SK-MEL-5 (cell line): ENCODE measurements at regions not wholly inside any gene's neighbourhood (a gene's known extent, or its start where the extent isn't known, plus 50 kb on each side); places are given as distances from the start of the nearest gene placed in this dataset.

ENCODE experiments used
- DNase-seq: peaks from one replicate; pipeline ENCODE4 v3.0.0-alpha.2; 2016; ENCODE audit warnings: low read depth, low spot score
- in situ Hi-C: cut with HindIII; loops from 2 replicates; pipeline ENCODE4 v1.10.0; 2016; ENCODE audit warnings: low sequenced_read_pairs, high pct_unique_total_duplicates, low pct_unique_long_range_greater_than_20kb

DNA sequence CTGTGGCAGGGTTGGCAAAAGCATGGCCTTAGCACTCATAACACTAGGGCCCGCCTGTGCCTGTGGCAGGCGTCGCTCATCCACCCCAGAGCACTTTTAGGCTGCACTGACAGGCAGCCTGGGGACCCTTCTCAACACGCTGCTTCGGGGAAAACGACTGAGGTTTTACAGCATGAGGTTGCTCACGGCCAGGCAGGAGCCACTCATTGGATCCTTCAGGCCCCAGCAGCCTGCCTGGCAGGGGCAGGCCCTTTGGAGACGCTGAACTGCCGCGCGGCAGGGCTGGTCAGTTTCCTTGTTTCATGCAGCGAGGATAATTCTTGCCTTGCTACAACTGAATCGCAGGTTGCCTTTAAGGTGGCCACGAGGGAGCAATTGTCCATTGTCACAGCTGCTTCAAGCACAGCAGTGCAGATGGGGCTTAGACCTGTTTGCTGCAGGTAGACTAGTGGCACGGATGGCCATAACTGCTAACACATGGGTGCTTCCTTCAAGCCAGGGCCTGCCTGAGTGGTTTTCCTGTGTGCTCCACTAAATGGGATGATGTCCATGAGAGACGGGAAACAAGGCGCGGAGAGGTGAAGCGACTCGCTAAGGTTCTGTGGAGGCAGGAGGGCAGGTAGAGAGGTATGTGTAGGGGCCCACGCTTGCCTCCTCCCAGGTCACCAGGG, 49.9 kb upstream of the HS6ST1 start:
- in situ Hi-C loops = no loop called here
- DNase-seq = no peak

DNA sequence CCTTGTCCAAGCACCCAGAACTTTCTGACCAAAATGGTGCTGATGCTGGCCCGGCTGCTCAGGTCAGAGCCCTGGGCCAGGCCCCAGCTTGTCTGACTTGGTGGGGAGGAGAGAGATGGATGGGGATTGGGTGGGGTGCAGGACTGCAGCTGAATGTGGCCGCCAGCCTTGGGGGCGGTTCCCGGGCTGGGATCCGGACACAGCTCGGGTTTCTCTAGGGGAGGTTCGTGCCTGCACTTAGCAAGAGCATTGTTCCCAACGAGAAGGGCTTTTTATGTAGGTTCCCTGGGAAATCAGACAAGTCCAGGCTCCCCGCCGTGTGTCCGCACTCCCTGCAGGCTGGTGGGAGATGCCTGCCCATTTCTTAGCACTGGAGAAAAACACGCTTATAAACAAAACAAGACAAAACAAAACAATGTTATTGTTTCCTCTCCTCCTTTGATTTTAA, 50.5 kb upstream of the HS6ST1 start:
- in situ Hi-C loops = no loop called here
- DNase-seq = no peak

DNA sequence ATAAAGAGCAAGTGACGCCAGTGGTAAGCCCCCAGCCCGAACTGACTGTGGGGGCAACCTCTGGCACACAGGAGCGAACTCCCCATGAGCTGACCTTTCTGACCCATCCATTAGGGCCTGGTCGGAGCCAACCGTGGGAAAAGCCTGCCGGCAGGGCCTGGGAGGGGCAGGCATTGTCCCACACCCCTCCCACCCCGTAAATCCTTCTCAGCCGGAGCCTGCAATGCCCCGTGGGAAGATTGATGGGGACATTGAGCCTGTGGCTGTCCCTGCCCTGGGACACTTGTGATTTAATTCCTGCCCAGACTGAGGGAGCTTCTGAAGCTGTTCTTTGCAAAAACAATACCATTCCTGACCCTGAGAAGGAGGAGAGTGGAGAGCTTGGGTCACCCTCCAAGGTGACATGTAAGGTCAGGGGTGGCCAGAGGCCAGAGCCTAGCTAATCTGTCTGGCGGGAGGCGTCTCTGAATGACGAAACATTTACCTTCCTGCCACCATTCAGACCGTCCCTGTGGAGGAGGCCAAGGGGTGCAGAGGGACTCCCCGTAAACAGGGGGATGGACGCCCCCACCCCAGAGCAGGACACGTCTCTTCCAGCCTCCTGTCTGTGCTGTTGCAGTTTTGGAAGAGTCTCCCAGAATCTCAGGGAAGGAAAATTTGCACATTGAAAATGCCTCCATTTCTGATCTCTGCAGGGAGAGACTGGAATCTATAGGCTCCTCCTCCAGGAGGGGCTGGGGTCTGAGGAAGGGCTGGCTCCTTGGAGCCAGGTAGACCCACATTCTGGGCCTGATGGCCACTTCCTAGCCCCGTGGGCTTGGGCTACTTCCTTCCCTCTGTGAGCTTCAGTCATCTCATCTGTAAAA, 51.2 kb upstream of the HS6ST1 start:
- in situ Hi-C loops = no loop called here
- no peak for DNase-seq

DNA sequence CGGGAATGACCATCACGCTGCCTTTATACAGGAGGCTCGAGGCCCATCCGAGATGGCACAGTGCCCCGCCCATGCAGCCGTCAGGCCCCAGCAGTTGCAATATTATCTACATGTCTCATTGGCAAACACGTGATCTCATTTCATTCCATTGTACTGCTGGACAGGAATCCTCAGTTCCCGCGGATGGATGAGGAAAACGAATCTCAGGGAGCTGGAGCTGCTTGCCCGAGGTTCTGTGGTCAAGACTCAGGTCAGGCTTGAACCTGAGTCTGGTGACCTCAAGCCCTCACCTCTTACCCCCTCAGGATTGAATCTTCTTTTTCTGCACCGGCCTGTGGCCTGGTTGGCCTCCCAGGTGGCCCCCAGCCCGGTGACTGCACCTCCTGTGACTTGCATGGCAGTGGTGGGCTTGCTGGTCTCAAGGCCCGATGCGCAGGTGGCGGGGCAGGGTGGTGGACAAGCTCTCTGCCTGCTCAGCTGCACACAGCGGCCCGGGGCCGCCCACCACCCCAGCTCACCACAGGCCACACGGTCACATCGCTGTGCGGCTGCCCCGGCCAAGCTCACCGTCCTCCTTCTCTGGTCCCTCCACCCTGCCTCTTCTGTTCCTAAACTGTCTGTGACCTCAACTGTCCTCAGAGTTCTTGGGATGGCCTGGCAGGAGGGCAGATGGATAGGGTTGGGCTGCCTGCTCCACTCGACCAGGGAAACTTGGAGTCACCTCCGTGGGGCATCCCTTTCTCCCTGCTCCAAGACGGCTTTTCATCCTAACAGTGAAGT, 52.0 kb upstream of the HS6ST1 start:
- in situ Hi-C loops = no loop called here
- DNase-seq = no peak

DNA sequence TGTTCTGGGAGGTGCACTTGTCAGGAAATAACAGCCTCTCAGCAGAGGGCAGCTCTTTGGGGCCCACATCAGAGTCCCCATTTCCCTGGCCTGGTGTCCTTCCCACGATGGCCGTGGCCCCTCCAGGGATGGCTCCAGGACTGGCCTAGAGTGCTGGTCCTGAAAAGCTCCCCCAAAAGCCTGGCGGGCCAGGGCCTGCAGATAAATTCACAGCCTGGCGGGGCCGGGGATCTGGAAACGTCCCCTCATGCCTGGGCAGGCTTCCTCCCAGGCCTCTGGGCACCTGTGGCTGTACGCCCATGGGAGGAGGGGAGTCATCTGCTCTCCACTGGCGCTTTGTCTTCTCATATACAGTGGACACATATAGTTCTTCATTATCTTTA, 52.6 kb upstream of the HS6ST1 start:
- no peak for DNase-seq
- in situ Hi-C loops = no loop called here

DNA sequence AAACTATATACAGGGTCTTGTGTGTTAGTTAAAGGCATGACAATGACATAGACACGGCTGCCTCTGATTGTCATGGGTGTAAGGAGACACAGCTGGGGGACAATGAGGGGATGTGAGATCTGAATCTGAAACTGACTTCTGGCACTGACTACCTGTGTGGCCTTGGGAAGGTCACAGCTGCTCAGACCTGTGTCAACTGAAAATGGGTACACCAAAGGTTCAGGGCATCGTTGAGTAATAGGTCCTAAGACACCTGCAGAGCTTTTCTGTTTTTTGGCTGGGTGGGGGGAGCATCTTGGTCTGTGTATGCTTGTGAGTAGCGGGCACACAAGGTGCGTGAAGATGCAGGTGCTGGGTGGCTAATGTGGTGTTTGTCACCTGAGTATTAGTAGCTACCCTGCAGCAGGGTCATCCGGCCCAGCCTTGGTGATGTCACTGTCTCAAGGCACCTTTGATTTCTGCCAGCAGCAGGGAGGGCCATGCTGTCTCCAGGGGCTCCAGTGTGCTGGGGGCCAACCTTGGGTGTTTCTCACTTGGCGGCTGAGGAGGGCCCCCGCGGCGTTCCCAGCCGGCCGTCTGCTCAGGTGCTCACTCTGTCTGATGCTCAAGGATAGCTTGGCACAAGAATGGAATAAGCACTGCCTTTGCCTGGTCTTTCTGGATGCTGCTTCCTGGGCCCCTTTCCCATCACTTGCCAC, 53.1 kb upstream of the HS6ST1 start:
- no peak for DNase-seq
- in situ Hi-C loops = no loop called here

DNA sequence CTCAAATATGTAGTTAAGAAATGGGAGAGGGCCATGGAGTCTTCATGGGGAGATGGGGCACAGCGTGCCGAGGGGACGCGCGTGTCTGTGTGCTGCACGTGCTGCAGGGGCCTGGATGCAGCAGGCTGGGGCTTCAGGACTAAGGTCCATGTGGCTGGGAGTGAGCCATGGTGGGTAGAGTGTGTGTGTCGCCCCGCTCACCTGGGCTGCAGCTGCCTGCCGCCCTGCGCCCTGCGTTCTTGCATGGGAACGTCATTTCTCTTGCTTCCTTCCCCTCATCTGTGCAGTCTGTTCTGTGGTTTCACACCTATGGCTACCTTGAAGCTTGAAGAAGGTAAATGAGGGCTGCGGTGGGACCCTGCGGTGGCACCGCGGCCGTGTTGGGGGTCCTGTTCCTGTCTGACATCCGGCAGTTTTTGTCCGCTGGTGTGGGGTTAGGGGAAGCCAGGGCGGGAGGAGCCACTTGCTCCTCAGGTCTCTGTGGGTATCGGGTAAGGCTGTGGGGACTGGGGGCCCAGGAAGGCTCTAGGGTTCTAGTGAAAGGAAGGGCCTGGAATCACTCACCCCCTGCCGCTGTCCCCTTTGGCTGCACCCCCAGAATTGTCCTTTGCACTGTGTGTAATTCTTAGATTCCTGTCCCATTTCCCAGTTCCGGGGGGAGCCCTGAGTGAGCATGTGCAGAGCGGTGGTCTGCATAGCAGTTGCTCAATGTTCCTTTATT, 54.1 kb upstream of the HS6ST1 start:
- DNase-seq = no peak
- in situ Hi-C loops = no loop called here

DNA sequence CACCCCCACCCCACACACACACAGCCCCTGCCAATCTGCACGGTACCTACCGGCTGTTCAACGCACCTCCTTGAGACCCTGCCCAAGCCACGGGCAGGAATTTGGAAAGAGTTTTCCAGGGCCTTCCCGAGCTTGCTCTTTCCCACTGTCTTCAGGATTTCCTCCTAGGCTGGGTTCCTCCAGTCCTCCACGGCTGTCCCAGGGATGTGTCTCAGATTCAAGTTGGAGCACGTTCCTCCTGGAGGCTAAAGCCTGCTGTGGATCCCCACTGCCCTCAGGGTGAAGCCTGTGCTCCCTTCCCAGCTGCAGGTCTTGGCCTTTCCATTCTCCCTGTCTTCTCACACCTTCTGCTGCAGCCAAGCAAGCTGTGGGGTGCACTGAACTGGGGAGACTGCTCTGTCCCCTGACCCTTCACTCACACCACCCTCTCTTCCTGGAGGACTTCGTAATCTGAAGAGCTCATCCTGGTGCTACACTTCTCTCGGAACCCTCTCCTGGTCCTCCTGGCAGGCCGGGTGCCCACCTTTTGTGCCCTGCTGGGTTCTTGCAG, 54.9 kb upstream of the HS6ST1 start:
- in situ Hi-C loops = no loop called here

DNA sequence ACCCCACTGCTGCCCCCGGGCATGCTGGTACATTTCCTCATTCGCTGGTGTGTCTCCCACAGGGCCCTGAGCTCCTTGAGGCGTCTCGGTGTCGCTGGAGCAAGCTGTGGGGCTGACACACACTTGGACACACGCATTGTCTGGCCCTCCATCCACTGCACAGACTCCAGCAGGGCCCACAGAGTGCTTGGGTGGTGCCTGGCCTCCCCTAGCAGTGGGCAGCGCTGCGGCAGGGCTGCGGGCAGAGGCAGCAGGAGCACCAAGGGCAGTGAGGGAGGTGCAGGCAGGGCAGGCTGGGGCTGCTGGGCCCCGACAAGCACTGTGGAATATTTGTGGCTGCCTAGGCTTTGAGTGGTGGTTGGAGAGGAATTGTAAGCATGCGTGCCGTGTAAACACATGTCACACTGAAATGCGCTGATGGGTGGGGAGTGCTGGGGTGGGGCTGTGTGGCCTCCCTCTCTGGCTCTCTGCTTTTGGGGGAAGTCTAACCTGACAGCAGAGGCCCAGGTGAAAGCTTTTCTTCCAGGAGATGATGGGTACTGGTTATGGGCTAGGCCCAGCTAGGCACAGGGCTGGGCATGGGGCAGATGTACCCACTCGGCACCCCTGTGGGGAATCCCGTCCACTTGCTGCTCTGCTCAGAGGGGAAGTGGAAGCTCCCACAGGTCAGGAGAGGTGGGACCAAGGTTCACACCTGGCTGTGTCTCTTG, 55.5 kb upstream of the HS6ST1 start:
- DNase-seq = no peak
- in situ Hi-C loops = no loop called here

More for the DNA sequence above, 54.9 kb upstream of the HS6ST1 start:
- no peak for DNase-seq

DNA sequence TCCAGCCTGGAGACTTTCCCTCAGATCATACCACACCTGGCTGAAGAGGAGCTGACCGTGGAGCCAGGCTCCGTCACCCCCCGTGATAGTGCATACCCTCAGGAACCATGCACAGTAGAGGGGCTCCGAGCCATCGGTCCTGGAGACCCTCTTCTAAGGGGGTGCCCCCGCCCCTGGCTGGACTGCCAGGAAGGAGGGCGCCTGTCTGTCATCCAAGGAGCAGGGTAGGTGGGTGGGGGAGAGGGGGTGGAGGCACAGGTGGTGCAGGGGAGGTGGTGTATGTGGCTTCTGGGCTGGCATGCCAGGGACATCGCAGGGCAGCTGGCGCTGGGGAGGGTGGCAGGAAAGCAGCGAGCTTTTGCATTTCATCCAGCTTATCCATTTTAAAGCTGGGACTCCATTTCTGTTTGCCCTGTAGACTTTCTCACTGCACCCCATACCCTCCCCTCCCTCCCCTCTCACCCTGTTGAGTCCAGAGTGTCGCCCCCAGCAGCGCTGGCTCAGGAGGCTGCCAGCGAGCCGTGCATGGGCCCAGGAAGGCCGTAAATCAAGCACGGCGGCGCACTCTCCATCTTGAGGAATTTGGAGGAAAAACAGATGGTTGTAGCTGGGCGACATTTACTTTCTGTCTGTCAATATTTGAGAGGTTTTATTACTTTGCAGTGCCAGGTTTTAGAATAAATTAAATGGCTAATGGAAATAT, 56.2 kb upstream of the HS6ST1 start:
- no peak for DNase-seq
- in situ Hi-C loops = no loop called here

DNA sequence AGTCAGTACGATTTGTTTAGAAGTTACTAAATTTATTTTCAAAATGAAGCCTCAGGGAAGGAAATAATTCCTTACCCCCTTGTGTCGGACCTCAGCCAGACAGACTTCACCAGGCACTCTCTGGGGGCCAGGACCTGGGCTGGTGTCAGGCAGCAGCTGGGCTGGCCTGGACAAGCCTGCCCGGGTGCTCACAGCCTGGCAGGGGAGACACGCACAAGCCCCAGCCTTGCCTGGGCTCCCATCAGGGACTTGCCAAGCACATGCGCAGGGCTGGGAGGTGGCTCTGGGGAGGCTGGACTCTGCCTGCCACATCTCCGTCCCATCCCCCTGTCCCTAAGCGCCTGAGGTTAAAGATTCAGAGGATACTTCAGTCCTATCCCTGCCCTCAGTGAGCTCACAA, 56.8 kb upstream of the HS6ST1 start:
- no peak for DNase-seq
- in situ Hi-C loops = no loop called here

DNA sequence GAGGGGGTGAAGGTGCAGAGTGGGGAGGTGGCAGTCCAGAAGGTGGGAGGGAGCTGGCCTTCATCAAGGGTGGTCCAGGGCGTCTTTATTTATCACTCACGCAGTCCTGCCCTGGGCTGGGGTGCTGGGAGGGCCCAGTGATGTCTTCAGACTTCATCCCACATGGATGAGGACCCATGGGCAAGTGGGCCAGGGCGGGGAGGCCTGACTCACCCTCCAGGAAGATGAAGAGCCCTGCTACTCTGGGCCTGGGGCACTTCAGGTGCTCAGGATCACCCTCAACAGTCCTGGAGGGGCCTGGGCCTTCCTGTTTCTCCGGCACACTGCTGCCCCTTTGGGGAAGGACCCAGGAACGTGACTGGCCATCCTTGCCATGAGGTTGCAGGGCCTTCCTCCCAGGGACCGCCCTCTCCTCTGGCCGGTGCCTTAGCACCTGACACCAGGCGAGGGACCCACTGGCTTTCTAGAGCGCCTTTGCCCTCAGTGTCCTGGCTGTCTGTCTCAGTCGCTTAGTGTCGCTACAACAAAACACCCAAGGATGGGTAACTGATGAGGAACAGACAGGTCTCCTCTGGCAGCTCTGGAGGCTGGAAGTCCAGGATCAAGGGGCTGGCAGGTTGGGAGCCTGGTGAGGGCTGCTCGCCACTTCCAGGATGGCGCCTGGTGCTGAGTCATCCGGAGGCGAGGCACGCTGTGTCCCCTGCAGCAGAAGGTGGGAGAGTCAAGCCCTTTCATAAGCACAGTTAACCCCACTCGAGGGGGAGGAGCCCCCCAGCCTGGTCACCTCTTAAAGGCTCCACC, 57.8 kb upstream of the HS6ST1 start:
- in situ Hi-C loops = no loop called here
- DNase-seq = no peak

DNA sequence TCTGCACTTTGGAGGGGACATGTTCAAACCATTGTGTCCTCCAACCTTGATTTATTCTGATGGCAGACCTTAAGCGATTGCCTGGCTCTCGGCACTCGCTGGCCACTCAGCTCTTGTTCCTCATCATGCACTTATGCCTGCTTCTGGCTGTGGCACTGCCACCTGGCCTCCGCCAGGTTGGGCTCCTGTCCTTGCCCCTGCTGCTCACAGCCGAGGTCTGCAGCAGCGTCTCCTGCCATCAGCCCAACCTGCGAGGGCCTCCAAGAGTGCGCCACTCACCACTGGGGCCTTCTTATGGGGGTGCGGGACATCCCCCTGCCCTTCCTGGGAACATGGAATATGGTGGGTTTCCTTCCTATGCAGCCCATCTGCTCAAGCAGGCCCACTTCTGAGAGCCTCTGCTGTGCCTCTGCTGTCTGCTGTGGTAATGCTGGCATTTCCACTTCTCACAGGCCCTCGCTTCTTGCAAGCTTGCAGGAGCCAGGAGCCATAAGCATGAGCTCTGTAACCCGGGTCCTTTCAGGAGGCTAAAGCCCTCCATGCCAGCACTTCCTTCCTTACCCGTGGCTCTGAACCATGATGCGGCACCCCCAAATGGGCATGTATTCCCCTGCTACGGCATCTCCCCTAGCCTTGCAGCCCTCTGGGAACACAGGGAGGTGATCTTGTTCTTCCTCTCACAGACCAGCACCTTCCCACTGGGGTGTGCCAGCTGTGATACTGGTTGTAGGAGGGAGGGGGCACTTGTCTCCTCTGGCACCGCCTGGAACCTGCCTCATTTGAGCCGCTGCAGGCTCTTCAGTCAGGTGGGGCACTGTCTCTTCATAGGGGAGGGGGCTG, 58.6 kb upstream of the HS6ST1 start:
- no peak for DNase-seq
- in situ Hi-C loops = no loop called here

DNA sequence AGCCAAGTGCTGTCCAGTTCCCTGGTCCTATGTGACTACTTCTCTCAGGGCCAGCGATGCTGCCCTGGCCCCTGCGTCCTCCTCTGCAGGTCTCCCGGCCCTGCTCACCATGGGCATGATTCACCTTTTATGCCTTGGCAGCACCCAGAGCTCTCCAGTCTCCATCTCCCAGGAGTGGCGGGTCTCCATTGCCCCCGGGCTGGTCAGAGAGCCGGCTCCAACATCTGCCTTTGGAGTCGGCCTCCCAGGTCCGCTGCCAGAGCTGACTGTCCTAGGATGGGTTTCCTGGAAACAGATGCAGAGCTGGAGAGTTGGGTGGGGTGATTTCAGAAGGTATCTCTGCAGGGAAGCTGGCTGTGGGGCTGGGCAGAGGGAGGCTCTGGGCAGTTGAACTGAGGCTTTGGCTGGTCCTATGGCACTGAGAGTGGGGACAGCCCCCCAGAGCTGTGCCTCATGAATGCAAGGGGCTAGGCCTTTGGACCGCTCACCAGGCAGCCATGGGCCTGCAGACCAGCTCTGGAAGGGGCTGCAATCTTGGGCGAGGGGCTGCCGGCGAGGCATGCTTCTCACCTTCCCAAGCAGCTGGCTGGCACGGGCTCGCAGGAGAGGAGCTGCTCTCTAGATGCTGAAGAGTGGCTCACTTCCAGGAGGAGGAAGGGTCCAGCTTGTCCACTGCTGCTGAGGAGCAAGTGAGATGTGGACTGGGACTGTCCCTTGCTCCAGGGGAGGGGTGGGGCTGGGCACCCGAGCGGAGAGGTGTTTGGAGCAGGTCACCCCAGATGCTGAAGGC, 59.8 kb upstream of the HS6ST1 start:
- in situ Hi-C loops = no loop called here
- DNase-seq = no peak
